NCI-H2081 treated with DMSO at 0.1 percent for 48 hours (cell line): ENCODE measurements at regions not wholly inside any gene's neighbourhood (a gene's known extent, or its start where the extent isn't known, plus 50 kb on each side); places are given as distances from the start of the nearest gene placed in this dataset.

Experiments used
- DNase-seq: peaks from one replicate; lab custom pipeline; 2025; lab: John Stamatoyannopoulos, UW

DNA sequence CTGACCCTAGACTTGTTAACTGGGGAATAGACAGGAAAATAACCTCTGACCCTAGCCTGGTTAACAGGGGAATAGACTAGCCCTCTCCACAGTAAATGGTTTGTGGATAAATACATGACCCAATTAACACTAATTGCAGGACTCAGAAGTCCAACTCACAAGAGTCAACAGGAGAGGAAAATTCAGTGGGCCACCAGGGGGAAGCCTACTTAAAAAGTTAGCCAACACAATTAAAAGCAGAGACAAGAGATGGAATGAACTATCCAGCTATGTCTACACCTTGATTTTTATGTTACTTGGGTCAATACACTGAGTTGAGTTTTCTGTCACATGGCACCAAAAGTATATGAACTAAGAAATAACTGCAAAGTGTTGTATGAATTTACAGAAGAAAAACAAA is 158.8 kb upstream of the SLC39A10 start:
- DNase-seq: no peak

DNA sequence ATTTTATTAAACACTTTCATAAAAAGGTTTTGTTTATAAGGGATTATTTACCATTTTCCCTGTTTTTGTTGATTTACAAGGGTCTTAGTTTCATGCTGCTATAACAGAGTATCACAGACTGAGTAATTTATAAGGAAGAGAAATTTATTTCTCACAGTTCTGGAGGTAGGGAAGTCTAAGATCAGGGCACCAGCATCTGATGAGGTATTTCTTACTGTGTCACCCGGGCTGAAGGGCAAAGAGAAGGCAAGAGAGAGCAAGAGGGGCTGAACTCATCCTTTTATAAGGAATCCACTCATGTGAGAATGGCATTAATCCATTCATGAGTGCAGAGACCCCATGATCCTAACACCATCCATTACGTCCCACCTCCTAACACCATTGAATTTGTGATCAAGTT is 160.0 kb upstream of the SLC39A10 start:
- DNase-seq: no peak

DNA sequence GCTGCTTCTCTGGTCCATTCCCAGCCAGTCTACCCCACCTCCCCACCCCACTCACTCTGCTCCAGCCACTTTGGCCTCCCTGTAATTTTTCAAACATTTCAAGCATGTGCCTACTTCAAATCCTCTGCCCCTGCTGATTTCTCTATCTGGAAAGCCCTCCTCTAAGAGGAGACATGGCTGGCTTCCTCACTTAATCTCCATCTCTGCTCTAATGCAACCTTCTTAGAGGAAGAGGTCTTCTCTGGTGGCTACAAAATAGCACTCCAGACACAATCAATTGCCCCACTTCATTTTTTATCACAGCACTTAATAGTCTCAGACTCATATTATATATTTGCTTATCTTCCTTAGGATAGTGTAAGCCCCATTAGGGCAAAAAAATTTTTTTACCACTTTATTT is 161.1 kb upstream of the SLC39A10 start:
- DNase-seq: no peak

DNA sequence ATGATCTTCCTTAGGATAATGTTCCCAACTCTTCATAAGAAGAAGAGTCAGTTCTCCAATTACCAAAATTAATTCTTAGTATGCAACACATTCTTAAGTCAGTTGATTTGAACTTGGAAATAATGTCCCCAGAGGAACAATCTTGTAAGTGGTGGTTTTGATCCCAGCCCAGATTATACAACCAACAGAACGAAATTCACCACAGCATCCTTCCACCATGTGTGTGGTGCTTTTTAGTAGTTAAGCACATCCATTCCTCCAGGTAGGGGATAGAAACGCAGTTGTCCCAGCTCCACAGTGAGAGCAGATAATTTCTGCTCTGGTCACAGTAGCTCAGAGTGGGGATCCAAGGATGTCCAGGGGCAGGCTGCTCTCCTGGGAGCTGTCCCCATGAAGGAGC is 161.7 kb upstream of the SLC39A10 start:
- DNase-seq: no peak

DNA sequence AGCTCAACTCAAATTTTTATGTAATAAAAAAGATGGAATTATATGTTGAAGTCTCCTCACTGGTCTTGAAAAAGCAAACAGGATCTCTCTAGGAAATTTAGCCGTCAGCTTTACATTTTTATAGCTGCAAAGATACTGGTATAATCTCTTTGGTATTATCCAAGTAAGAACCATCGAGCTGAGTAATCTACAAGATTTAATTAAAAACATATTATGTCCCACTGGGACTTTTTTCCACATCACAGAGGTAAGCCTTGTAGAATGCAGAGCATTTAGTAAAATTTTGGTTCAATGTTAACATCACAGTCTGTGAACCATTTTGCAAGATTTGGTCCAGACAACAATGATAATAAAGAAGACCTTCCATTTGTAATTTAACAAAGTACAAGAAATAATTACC is 162.6 kb upstream of the SLC39A10 start:
- DNase-seq: no peak

DNA sequence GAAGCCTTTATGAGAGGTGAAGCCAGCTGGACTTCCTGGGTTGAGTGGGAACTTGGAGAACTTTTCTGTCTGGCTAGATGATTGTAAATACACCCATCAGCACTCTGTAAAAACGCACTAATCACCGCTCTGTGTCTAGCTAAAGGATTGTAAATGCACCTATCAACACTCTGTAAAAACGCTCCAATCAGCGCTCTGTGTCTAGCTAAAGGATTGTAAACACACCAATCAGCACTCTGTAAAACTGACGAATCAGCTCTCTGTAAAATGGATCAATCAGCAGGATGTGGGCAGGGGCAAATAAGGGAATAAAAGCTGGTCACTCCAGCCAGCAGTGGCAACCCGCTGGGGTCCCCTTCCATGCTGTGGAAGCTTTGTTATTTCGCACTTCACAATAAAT is 163.6 kb upstream of the SLC39A10 start:
- no peak for DNase-seq

DNA sequence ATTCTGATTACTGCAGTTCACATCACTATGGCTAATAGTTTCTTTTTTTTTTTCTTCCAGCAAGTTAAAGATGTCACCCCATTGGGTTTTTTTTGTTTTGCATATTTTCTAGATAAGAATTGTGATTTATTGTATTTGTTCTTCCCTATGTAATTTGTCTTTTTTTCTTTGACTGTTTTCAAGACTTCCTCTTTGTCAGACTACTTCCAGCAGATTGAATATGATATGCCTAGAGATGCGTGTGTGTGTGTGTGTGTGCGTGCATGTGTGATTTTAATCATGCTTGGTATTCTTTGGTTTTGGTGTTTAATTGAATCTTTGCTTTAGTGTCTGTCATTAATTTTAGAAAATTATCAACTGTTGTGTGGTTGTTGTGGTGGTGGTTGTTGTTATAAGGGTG is 166.7 kb upstream of the SLC39A10 start:
- DNase-seq: no peak

DNA sequence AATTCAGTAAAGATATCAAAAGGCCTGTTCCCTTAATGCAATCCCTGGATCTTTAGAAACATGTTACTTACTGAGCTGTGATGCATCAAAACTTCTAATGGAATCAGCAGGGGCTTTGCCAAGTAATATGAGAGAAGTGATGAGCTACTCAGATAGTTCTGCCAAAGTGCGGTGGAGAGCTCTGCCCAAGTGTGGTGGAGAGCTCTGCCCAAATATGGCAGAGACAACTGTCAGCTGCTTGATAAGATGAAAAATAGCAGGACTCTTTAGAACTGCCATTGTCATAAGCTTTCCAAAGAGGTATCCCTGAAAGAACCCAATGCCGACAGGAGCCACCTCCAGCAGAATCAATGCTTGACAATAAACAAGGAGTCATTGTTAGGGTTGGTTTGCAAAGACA is 167.9 kb upstream of the SLC39A10 start:
- no peak for DNase-seq

DNA sequence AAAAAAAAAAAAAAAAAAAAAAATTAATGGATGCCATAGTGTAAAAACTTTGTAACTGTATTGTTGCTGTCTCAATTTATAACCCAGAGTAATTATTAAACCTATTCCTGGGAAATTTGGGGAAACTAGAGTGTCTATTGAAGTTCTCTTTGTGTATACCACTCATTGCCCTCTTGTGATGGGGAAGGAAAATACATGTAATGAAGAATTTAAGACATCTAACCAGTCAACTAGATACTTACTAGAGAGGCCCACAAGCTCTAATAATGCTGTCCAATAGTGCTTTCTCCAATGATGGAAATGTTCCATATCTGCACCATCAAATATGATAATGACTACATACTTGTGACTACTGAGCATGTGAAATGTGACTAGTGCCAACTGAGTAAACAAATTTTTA is 168.5 kb upstream of the SLC39A10 start:
- no peak for DNase-seq

DNA sequence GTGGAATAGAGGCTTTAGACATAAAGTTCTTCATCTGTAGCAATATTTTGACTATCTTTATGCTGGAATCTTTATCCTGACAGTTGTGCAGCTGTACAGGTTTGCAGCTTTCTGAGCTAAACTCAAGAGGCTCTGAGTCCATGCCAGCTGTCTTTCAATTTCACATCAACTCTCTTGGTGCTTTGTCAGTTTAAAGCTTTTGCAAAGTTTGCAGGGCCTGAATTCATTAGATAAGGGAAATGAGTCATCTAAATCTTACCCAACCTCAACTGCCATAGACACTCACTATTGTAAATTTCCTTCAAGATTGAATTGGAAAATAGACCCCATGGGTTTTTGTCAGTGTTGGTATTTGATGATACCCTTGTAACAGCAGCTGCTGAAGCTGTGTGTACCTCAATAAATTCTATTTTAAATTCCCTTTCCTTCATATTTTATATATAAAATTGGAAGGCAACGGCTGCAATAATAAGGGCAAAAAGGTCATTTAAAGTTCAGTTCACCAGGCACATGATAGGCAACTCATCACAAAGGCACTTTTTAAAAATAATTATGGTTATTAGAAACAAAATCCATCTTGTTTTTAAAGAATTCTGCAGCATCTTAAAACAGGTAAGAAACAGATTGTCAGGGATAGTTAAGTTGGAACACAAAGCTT is 169.9 kb upstream of the SLC39A10 start:
- DNase-seq: no peak

DNA sequence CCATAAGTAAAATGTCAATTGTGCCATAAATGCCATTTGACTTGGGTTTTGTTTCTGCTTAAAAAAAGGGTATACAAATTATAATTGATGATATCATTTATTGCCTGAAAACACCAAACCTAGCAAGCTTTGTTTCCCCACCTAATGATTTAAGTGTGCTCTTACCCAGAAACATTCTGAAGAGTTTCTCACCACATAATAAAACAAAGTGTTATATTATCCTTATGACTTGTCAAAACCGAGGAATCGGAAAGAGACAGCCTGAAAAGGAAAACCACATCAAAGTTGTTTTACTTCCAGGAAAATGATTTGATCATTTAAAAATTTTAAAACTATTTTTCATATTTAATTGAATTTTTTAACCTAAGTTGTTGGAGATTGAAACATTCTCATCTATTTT is 170.5 kb upstream of the SLC39A10 start:
- no peak for DNase-seq

DNA sequence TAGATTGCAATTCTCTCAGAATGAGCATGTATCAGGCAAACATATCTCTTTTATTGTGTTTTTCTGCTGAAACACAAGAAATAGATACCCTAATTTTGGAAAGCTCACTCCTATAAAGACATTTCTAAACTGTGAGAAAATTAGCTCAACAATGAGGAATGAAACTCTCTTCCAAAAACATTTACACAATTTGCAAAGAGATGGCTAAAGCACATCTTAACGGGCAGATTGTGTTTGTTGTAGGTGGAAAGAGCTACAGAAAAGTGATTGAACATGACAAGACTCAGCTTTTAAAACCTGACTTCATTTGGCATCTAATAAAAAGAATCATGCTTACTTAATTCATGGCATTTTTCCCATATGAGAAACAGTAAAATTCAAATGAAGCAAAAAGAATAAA is 175.0 kb upstream of the SLC39A10 start:
- DNase-seq: no peak

DNA sequence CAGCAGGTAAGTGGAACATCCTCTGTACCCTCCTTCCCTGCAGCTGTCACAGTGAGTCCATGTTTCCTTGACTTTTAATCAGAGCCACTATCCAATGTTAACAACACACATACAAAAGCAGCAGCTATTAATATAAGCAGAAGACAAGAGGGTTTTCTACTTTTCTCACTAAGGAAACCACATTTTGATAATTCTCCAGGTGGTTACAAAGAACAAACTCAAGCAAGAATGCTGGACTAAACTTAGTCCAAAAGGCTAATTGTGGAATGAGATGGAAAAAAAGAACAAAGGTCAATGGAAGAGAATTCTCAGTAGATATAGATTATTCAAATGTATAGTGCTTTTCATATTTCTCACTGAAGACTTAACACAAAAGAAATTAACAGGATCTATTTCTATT is 176.9 kb upstream of the SLC39A10 start:
- DNase-seq: no peak

DNA sequence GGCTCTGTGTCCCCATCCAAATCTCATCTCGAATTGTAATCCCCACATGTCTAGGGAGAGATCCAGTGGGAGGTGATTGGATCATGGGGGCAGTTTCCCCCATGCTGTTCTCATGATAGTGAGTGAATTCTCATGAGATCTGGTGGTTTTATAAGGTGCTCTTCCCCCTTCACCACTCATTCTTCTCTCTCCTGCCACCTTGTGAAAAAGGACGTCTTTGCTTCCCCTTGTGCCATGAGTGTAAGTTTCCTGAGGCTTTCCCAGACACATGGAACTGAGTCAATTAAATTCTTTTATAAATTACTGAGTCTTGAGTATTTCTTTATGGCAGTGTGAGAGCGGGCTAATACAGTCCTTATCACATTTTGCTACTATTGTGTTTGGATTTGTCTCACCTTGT is 177.6 kb upstream of the SLC39A10 start:
- DNase-seq: no peak

DNA sequence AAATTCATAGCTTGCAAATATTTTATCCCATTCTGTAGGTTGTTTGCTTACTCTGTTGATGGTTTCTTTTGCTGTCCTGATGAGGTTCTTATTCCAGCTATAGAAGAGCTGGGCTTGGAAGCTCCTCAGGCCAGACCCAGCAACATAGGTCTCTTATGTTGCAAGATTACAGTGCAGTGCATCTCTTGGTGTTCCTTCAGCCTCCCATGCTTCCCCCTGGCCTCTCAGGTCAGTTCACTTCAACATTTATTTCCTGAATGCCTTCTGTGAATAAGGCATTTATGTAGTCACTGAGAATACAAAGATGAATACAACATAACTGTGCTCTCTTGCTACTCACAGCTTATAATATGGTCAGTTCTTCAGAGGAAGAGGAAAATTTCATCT is 179.0 kb upstream of the SLC39A10 start:
- DNase-seq: no peak

DNA sequence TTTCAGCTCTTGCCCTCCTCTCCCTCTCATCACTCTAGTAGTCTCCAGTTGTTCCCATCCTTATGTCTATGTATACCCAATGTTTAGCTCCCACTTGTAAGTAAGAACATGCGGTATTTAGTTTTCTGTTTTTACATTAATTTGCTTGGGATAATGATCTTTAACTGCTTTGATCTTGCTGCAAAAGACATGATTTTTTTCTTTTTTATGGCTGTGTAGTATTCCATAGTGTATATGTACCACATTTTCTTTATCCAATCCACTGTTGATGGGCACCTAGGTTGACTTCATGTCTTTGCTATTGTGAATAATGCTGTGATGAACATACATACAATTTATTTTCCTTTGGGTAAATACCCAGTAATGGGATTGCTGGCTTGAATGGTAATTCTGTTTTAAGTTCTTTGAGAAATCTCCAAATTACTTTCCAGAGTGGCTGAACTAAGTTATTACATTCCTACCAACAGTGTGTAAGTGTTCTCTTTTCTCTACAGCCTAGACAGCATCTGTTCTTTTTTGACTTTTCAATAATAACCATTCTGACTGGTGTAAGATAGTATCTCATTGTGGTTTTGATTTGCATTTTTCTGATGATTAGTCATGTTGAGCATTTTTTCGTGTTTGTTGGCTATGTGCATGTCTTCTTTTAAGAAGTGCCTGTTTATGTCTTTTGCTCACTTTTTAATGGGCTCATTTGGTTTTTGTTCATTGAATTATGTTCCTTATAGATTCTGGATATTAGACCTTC is 179.6 kb upstream of the SLC39A10 start:
- DNase-seq: no peak

DNA sequence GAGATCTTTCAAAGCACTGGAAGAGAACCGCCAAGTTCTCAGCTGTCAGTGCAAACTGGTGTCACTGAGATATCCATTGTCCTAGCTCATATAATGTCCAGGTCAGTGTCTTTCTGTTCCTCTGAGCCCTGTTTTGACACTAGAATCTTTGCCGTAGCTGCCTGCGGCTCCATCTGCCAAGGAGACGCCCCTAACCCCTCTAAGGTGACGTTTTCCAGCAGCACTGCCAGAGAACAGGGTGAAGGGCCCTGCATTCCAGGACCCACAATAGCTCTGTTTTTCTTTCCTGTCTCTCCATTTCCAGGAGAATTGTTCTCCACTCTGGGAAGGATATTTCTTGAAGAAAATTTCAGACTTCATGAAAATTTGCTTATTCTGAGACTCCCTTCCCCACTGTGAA is 181.7 kb upstream of the SLC39A10 start:
- DNase-seq: no peak

DNA sequence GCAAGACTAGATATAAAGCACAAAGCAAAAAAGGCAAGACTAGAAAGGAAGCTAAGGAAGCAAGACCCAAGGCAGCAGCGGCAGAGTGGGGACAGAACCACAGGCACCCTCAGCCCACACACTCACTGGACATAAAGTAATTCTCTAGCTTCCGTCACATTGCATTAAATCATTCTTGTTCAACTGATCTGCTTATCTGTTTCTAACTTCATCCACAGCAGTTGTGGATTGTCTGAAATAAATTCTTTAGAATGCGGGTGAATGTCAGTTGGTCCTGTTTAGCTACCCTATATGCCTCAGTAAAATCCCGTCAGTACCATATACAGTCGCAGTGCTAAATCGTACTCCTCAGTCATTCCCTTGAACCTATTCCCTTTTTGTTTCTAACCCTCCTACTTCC is 183.2 kb upstream of the SLC39A10 start:
- no peak for DNase-seq

DNA sequence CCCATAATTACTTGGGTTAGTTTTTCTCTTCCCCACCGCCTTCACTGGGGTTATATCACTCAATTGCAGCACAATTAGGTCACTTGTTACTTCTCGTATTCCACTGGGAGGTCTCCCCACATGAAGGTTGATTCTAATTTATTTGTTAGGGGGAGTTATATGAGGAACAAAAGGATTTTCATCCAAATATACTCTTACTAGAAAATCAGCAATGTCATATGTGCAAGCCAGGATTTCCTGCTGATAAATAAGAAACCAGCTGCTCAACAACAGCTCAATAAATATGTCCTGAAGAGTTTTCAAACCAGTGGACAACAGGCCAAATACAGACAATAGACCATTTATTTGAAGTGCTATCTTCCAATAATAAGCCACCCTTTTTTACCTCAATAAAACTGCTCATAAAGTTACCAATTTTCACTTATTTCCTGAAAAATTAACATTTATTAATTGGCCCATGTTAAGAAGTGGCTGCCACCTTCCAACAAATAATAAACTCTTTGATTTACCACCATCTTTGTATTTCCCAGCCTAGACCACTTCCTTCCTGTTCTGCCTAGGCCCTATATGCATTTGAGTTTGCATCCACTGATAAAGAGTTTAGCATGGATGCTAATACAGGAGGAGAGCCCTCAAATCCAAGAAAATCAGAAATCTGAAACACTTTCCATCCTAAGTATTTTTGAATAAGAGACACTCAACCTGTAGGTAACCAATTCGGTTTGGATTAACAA is 184.4 kb upstream of the SLC39A10 start:
- DNase-seq: no peak

DNA sequence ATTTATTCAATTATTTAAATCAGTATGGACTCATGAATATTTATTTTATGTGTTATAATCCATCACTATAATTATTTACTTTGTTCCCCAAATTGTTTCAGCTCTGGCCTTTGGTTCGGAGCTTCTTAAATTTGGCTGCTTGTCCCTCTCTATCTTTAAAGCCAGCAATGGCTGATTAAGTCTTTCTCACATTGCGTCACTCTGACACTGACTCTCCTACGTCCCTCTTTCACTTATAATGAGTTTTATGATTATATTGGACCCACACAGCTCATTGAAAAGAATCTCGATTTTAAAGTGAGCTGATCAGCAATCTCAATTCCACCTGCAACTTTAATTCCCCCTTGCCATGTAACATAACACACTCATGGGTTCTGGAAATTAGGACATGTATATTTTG is 185.2 kb upstream of the SLC39A10 start:
- DNase-seq: no peak

DNA sequence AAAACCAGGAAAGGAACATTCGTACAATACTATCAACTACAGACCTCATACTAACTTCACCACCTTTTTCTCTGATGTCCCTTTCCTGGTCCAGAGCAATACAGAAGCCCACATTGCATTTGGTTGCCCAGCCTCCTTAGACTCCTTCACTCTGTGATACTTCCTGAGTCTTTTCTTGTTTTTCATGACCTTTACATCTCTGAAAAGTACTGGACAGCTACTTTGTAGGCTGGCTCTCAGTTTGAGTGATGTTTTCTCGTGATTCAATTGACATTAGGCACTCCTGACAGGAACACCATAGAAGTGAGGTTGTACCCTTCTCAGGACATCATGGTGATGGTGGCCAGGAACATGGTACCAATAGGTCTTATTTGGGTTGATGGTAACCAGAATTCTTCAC is 185.9 kb upstream of the SLC39A10 start:
- no peak for DNase-seq

DNA sequence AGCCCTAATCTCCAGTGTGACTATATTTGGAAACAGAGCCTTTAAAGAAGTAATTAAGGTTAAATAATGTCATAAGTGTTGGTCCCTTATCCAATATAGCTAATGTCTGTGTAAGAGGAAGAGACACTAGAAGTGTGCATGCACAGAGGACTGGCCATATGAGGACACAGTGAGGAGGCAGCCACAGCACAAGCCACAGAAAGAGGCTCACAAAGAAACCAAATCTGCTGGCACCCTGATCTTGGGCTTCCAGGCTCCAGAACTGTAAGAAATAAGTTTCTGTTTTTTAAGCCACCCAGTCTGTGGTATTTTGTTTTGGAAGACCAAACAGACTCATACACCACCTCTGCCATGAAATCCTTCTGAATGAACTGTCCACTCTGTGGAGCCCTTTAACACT is 186.4 kb upstream of the SLC39A10 start:
- no peak for DNase-seq

DNA sequence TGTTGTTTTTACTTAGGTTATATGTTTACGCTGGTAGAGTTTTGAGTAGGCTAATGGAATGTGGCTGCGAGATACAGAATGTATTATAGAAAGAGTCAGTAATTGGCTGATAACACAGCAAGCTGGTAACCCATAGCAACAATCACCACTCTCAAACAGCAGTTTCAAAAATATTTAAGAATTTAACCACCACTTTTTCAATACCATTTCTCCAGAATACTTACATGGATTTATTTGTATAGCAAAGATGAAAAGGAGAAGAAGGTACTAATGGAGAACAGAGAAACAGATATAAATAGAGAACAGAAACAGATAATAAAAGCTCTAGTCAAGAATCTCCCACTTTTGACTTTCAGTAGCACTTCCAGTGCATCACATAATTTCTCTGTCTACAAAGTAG is 188.3 kb upstream of the SLC39A10 start:
- DNase-seq: no peak
